Psoas muscle (tissue), 7 donors: ENCODE measurements at regions not wholly inside any gene's neighbourhood (a gene's known extent, or its start where the extent isn't known, plus 50 kb on each side); places are given as distances from the start of the nearest gene placed in this dataset.
A peak's percentile ranks its signal among the peaks of the same experiment; 100 is the strongest.

Experiments
- ATAC-seq, 4 donors: fragments of 200-7000 bp; cut with Tn5 transposase; one replicate each; pipeline ENCODE4 v1.9.1; 2020; ENCODE audit warnings: moderate library complexity in 3 of 4, mild to moderate bottlenecking in 2 of 4
- DNase-seq, 2 donors: peaks; one replicate each; pipeline ENCODE4 v3.0.0-alpha.2; 2020
- H3K27ac ChIP-seq: fragments of 200-600 bp; one replicate; pipeline ENCODE4 v1.8.0; 2022
- H3K27me3 ChIP-seq, 3 donors: fragments of 200-600 bp in 1 of 3; one replicate each; pipeline versions ENCODE4 v1.6.1 to v1.8.0; 2013 to 2022; ENCODE audit warnings: low read length in 2 of 3, mild to moderate bottlenecking in 2 of 3, moderate library complexity in 1 of 3; ENCODE audit not compliant: insufficient read depth in 3 of 3
- H3K36me3 ChIP-seq, 2 donors: fragments of 200-600 bp in 1 of 2; one replicate each; pipeline versions ENCODE4 v1.6.1 to v1.8.0; 2013 to 2022; ENCODE audit warnings: low read depth in 1 of 2, mild to moderate bottlenecking in 1 of 2, moderate library complexity in 1 of 2; ENCODE audit not compliant: insufficient read depth in 1 of 2
- H3K4me1 ChIP-seq: fragments of 200-600 bp; one replicate; pipeline ENCODE4 v1.8.0; 2022
- H3K4me3 ChIP-seq: fragments of 200-600 bp; one replicate; pipeline ENCODE4 v1.8.0; 2022; ENCODE audit warnings: mild to moderate bottlenecking
- H3K9me3 ChIP-seq: fragments of 200-600 bp; one replicate; pipeline ENCODE4 v1.8.0; 2022
- WGBS, 3 donors: extraction: QIAGEN DNeasy Blood & Tissue Kit; methylation state at CpG; one replicate each; pipeline versions ENCODE4 v1.1.6 to v1.1.7; 2013; 5-methylcytosine and 5-hydroxymethylcytosine counted together
- intact Hi-C, 2 donors: fragments of 100-400 bp; cut with DNase I; formaldehyde crosslinking; loops; one replicate each; pipeline versions ENCODE4 v1.11.0 to v1.14.2; 2022
- TF ChIP-seq, protein P1 (sequence below): fragments of 200-600 bp; IDR thresholded peaks from one replicate; pipeline ENCODE4 v1.8.0; 2022; ENCODE audit warnings: antibody characterized with exemption
- donor health status: healthy with polysubstance abuse.
- donor health status: DM: no; HTN: no; CAD: no; lungs with moderate emphysema.
- donor health status: Bipolar disorder and iron deficiency.
- donor health status: healthy.
- donor health status: DM: yes; HTN: yes; CAD: no.
- donor health status: DM: no; HTN: no; CAD: no.
- donor health status: DM: yes; HTN: yes; CAD: no.

DNA sequence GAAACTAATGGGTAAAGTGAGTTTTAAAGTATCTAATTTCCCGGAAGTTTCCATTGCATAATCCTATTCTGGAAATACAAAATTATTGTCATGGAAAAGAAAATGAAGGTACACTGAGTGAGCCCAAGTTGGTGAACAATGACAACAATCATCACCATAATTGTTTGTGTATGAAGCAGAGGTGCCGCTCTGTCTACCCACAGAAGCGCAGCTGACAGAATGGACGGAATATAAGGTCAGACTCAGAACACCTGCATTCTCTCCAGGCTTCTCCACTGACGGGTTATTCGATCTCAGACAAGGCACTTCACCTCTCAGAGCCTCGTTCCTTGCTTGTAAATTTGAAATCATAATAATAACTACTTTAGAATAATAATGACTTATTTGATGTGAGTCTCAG, 99.1 kb upstream of the NGF start:
- TF ChIP-seq, protein P1, sequence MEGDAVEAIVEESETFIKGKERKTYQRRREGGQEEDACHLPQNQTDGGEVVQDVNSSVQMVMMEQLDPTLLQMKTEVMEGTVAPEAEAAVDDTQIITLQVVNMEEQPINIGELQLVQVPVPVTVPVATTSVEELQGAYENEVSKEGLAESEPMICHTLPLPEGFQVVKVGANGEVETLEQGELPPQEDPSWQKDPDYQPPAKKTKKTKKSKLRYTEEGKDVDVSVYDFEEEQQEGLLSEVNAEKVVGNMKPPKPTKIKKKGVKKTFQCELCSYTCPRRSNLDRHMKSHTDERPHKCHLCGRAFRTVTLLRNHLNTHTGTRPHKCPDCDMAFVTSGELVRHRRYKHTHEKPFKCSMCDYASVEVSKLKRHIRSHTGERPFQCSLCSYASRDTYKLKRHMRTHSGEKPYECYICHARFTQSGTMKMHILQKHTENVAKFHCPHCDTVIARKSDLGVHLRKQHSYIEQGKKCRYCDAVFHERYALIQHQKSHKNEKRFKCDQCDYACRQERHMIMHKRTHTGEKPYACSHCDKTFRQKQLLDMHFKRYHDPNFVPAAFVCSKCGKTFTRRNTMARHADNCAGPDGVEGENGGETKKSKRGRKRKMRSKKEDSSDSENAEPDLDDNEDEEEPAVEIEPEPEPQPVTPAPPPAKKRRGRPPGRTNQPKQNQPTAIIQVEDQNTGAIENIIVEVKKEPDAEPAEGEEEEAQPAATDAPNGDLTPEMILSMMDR = no peak
- no peaks in the 10 kb centered on the region for H3K4me1 ChIP-seq
- H3K27ac ChIP-seq = no peak overlapping the region
- 60 to 68% (median 62%) methylated on average over 7 of the region's 7 CpGs for WGBS, 3 donors
- H3K27me3 ChIP-seq = no peaks in the 10 kb centered on the region
- no peak for DNase-seq
- no peaks in the 10 kb centered on the region for H3K36me3 ChIP-seq
- H3K4me3 ChIP-seq = no peak overlapping the region
- intact Hi-C loops = no loop called here
- no peak for ATAC-seq
- no peaks in the 10 kb centered on the region for H3K9me3 ChIP-seq

DNA sequence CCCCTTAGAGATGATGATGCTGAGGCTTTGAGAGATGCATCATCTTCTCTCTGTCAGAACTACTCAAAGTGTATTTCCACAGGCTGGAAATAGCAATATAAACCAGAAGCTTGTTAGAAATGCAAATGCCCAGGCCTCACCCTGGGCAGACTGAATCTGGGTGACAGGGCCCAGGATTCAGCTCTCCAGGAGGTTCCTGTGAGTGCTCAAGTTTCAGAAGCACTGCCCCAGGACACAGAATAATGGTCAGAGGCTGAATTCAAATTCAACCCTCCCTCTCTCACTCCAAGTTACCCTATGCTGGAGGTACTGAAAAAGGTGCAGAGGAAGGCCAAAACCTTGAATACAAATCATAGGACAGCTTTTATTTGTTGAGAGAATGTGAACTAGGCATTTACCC, 98.5 kb upstream of the NGF start:
- H3K27me3 ChIP-seq = peaks cover 0 to 2% (median 0%) of the 10 kb centered on the region in 3 donors
- H3K4me1 ChIP-seq = no peaks in the 10 kb centered on the region
- TF ChIP-seq, protein P1 = no peak
- H3K9me3 ChIP-seq = no peaks in the 10 kb centered on the region
- no peak overlapping the region for H3K4me3 ChIP-seq
- H3K36me3 ChIP-seq = no peaks in the 10 kb centered on the region
- DNase-seq = no peak
- no peak overlapping the region for H3K27ac ChIP-seq
- no peak for ATAC-seq
- intact Hi-C loops = no loop called here

DNA sequence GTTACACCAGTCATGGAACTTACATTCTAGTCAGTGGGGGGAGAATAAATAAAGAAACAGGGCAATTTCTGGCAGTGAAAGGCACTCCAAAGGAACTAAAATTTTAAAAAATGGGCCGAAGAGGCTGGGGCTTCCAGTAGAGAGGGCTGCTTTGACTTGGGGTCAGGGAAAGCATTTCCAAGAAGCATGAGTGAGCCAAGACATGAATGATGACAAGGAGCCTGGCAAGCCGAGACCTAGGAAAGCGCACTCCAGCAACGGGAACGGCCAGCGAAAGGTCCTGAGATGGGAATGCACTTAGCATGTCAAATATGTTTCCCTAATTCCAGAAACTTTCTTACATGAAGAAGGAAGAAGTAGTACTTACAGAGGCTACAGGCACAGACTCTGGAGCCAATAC, 95.4 kb upstream of the NGF start:
- TF ChIP-seq, protein P1 = no peak
- no peak for DNase-seq
- no peak for ATAC-seq

DNA sequence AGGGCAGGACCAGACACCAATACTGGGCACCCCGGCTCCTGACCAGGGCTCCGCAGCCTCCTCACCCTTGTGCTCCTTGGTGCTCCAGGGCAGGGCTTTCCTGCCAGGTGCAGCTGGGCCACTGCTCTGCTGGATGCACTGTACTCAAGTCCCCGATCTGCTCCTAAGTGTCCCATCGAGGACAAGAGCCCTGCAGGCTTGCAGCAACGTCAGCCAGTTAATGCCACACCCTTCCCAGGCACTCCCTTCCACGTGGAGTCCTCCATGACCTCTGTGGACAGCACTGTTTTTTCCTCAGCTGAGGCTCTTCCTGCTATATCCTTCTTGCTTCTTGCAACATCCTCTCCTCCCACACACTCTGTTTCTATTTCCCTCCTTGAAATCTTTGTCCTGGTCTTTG, 94.0 kb upstream of the NGF start:
- no peak for DNase-seq
- TF ChIP-seq, protein P1 = no peak
- Histone ChIP-seq H3K4me1 (no peaks in the 10 kb centered on the region), H3K27me3 (peaks cover 0 to 2% (median 0%) of the 10 kb centered on the region in 3 donors), H3K27ac (no peak overlapping the region), H3K9me3 (no peaks in the 10 kb centered on the region), H3K36me3 (no peaks in the 10 kb centered on the region), H3K4me3 (no peak overlapping the region)
- 51 to 62% (median 58%) methylated on average over 6 of the region's 6 CpGs for WGBS, 3 donors
- no peak for ATAC-seq
- intact Hi-C loops = no loop called here

More for the DNA sequence above, 95.4 kb upstream of the NGF start:
- Histone ChIP-seq H3K9me3 (no peaks in the 10 kb centered on the region), H3K27ac (no peak overlapping the region), H3K4me1 (no peaks in the 10 kb centered on the region), H3K27me3 (peaks cover 0 to 2% (median 0%) of the 10 kb centered on the region in 3 donors), H3K36me3 (no peaks in the 10 kb centered on the region), H3K4me3 (no peak overlapping the region)
- intact Hi-C loops = no loop called here
- 77 to 85% (median 78%) methylated on average over 6 of the region's 6 CpGs for WGBS, 3 donors

DNA sequence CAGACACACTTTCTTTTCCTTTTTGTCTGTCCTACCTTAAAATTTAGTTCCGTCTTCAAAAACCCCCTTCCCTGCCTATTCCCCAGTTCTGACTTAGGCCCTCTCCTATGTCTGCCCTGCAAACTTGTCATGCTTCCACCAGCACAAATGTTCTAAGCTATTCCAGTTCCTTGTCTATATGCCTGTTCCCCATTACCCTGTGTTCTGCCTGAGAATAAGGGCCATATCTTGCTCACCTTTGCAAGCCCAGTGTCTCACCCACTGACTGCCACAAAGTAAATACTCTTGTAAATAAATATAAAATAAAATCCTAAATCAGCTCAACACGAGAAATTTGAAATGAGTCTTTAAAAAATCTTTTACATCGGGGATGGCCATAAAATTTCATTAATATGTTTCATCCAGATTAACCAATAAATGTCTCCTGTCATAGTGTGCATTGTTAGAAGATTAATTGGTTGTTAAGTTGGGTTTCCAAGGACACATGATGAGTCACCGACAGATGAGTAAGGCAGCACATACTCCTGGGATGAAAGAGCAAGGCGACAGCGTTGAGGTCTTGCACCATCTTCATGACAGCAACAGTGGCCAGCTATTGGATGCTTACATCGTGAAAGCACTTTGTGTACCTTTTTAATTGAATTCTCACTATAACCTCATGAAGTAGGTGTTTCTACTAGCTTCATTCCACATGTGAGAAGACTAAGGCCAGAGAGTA, 92.6 kb upstream of the NGF start:
- ATAC-seq (peak; percentile 59 to 85 (median 63)), DNase-seq (peak in 1 of 2 donors; percentile 15)
- 71 to 84% (median 74%) methylated on average over 7 of the region's 7 CpGs for WGBS, 3 donors
- TF ChIP-seq, protein P1 = no peak
- no peaks in the 10 kb centered on the region for H3K9me3 ChIP-seq
- H3K27me3 ChIP-seq = peaks cover 0 to 2% (median 0%) of the 10 kb centered on the region in 3 donors
- intact Hi-C loops = no loop called here
- H3K4me3 ChIP-seq = no peak overlapping the region
- H3K36me3 ChIP-seq = no peaks in the 10 kb centered on the region
- H3K27ac ChIP-seq = no peak overlapping the region
- no peaks in the 10 kb centered on the region for H3K4me1 ChIP-seq
